ENCODE measurements at regions not wholly inside any gene's neighbourhood (a gene's known extent, or its start where the extent isn't known, plus 50 kb on each side); places are given as distances from the start of the nearest gene placed in this dataset.

- TF ChIP-seq, protein P1, sequence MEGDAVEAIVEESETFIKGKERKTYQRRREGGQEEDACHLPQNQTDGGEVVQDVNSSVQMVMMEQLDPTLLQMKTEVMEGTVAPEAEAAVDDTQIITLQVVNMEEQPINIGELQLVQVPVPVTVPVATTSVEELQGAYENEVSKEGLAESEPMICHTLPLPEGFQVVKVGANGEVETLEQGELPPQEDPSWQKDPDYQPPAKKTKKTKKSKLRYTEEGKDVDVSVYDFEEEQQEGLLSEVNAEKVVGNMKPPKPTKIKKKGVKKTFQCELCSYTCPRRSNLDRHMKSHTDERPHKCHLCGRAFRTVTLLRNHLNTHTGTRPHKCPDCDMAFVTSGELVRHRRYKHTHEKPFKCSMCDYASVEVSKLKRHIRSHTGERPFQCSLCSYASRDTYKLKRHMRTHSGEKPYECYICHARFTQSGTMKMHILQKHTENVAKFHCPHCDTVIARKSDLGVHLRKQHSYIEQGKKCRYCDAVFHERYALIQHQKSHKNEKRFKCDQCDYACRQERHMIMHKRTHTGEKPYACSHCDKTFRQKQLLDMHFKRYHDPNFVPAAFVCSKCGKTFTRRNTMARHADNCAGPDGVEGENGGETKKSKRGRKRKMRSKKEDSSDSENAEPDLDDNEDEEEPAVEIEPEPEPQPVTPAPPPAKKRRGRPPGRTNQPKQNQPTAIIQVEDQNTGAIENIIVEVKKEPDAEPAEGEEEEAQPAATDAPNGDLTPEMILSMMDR (IDR thresholded peaks at IDR 0.05; ENCODE audit: insufficient read depth, low read length, poor library complexity, severe bottlenecking): no peak
- no peak for TF ChIP-seq EZH2phosphoT487 (conservative IDR thresholded peaks at IDR 0.05; ENCODE audit: low read length)
Measured at GRCh38 chr14:28577711-28578131, 188.9 kb upstream of the FOXG1 start.

All from SU-DHL-6 (cell line).